Endothelial cell of umbilical vein (primary cell): ENCODE measurements at regions not wholly inside any gene's neighbourhood (a gene's known extent, or its start where the extent isn't known, plus 50 kb on each side); places are given as distances from the start of the nearest gene placed in this dataset.

Experiments used
- BruUV-seq: library from RNA; stranded (reverse); fragments of 400-500 nt; replicated peaks from 2 replicates; lab custom pipeline; 2021; lab: Mats Ljungman, UMichigan
- CTCF ChIA-PET: fragments of 300-600, 350-600 bp; sonication (Branson Sonifier 250); formaldehyde crosslinking; loops from one replicate; lab custom pipeline; 2021; ENCODE audit warnings: antibody characterized with exemption, inconsistent platforms; lab: Charles Lee
- POLR2A ChIA-PET: fragments of 300-600, 350-600 bp; sonication (Branson Sonifier 250); formaldehyde crosslinking; loops from one replicate; lab custom pipeline; 2021; ENCODE audit warnings: antibody characterized with exemption, inconsistent platforms; lab: Charles Lee
- DNase-seq: peaks from one replicate; pipeline ENCODE4 v3.0.0-alpha.2; 2011; ENCODE audit warnings: low read depth, low spot score
- FAIRE-seq: peaks from 2 replicates; lab custom pipeline; 2011; peaks lifted over from hg19 to GRCh38; lab: Jason Lieb, UNC
- H2AFZ ChIP-seq: 2 replicates; pipeline ENCODE4 v1.6.0; 2012; ENCODE audit warnings: low read depth, low read length, control low read depth, inconsistent platforms
- H3K27ac ChIP-seq: 2 replicates; pipeline ENCODE4 v1.5.1; 2011; ENCODE audit warnings: low read depth, mild to moderate bottlenecking, control low read depth, low read length, moderate library complexity; ENCODE audit not compliant: insufficient read depth
- H3K27me3 ChIP-seq, 2 experiments: 2 replicates each; pipeline versions ENCODE4 v1.6.0 to v1.6.1; 2011; ENCODE audit warnings: low read length in 2 of 2, mixed read lengths in 1 of 2; ENCODE audit not compliant: control insufficient read depth in 2 of 2, insufficient read depth in 2 of 2
- H3K36me3 ChIP-seq, 2 experiments: 2 replicates in 1 of 2; 3 replicates in 1 of 2; pipeline ENCODE4 v1.5.1; 2011; ENCODE audit warnings: low read length in 2 of 2, mild to moderate bottlenecking in 1 of 2, moderate library complexity in 1 of 2; ENCODE audit not compliant: control insufficient read depth in 2 of 2, insufficient read depth in 2 of 2; ENCODE audit errors: extremely low read depth in 1 of 2
- H3K4me1 ChIP-seq: 3 replicates; pipeline ENCODE4 v1.5.1; 2011; ENCODE audit warnings: mild to moderate bottlenecking, low read length; ENCODE audit not compliant: control insufficient read depth, insufficient read depth; ENCODE audit errors: extremely low read depth
- H3K4me2 ChIP-seq: 2 replicates; pipeline ENCODE4 v1.6.1; 2011; ENCODE audit warnings: low read length, control low read depth, mixed read lengths; ENCODE audit not compliant: insufficient read depth
- H3K4me3 ChIP-seq, 3 experiments: fragments of 200-600 bp in 1 of 3; sonication (generic), shearing (Covaris generic) in 1 of 3; replicated peaks in 1 of 3; 2 replicates each; pipeline ENCODE4 v1.5.1; 2011 to 2016; ENCODE audit warnings: control low read depth in 3 of 3, low read length in 3 of 3, mild to moderate bottlenecking in 2 of 3, inconsistent platforms in 1 of 3, low read depth in 1 of 3, moderate library complexity in 1 of 3; ENCODE audit not compliant: insufficient read depth in 1 of 3
- H3K79me2 ChIP-seq: 2 replicates; pipeline ENCODE4 v1.6.0; 2012; ENCODE audit warnings: low read length, inconsistent platforms; ENCODE audit not compliant: control insufficient read depth, insufficient read depth
- H3K9ac ChIP-seq: replicated peaks from 2 replicates; pipeline ENCODE3; 2011; ENCODE audit warnings: low read length, control low read depth; ENCODE audit not compliant: insufficient read depth; ENCODE audit errors: extremely low read depth
- H3K9me1 ChIP-seq: replicated peaks from 3 replicates; pipeline ENCODE4 v1.6.0; 2011; ENCODE audit warnings: mild to moderate bottlenecking, low read length; ENCODE audit not compliant: control insufficient read depth, insufficient read depth; ENCODE audit errors: extremely low read depth
- H3K9me3 ChIP-seq: replicated peaks from 2 replicates; pipeline ENCODE4 v1.5.1; 2012; ENCODE audit warnings: low read length, inconsistent platforms; ENCODE audit not compliant: control insufficient read depth, insufficient read depth
- H4K20me1 ChIP-seq: replicated peaks from 2 replicates; pipeline ENCODE3; 2011; ENCODE audit warnings: mild to moderate bottlenecking, low read length; ENCODE audit not compliant: control insufficient read depth, insufficient read depth; ENCODE audit errors: extremely low read depth
- CTCF ChIP-seq, 2 donors: IDR thresholded peaks; 1 replicate in 1 of 2; 2 replicates in 1 of 2; pipeline ENCODE4 v1.5.1; 2011; ENCODE audit warnings: low read length in 2 of 2, mild to moderate bottlenecking in 2 of 2, moderate library complexity in 2 of 2, control low read depth in 1 of 2, inconsistent platforms in 1 of 2, low read depth in 1 of 2; ENCODE audit not compliant: insufficient read depth in 1 of 2; ENCODE audit errors: extremely low read depth in 1 of 2
- EZH2 ChIP-seq: IDR thresholded peaks from 2 replicates; pipeline ENCODE4 v1.6.1; 2012; ENCODE audit warnings: borderline replicate concordance, low read depth, mild to moderate bottlenecking, moderate library complexity, low read length, inconsistent platforms; ENCODE audit not compliant: severe bottlenecking
- FOS ChIP-seq: IDR thresholded peaks from 2 replicates; pipeline ENCODE4 v1.6.1; 2011; ENCODE audit warnings: mild to moderate bottlenecking, low read length, moderate library complexity, borderline replicate concordance; ENCODE audit not compliant: insufficient read depth
- GATA2 ChIP-seq: IDR thresholded peaks from 2 replicates; pipeline ENCODE4 v1.7.0; 2011; ENCODE audit warnings: low read depth, mild to moderate bottlenecking, moderate library complexity, mixed read lengths, low read length; ENCODE audit not compliant: insufficient read length, insufficient read depth
- JUN ChIP-seq: IDR thresholded peaks from 2 replicates; pipeline ENCODE4 v1.6.1; 2011; ENCODE audit warnings: borderline replicate concordance, low read depth; ENCODE audit not compliant: insufficient read length, insufficient read depth
- MAX ChIP-seq: IDR thresholded peaks from 2 replicates; pipeline ENCODE4 v1.6.1; 2011; ENCODE audit not compliant: insufficient read depth, insufficient read length
- MYC ChIP-seq: IDR thresholded peaks from one replicate; pipeline ENCODE4 v1.6.1; 2011; ENCODE audit warnings: mild to moderate bottlenecking, low read depth, low read length
- POLR2A ChIP-seq: IDR thresholded peaks from 2 replicates; pipeline ENCODE4 v1.6.1; 2012; ENCODE audit warnings: low read depth, mild to moderate bottlenecking, control low read depth, low read length
- POLR2AphosphoS5 ChIP-seq: IDR thresholded peaks from 2 replicates; pipeline ENCODE4 v1.6.1; 2012; ENCODE audit warnings: low read depth, mild to moderate bottlenecking, control low read depth, low read length, moderate library complexity; ENCODE audit not compliant: insufficient read depth
- dilution Hi-C: fragments of 300-500 bp; cut with MboI; formaldehyde crosslinking; loops from one replicate; pipeline ENCODE4 v1.15.0; 2019; ENCODE audit warnings: low sequenced_read_pairs; ENCODE audit not compliant: extremely low pct_ligation_motif_present
- intact Hi-C: fragments of 100-400 bp; cut with micrococcal nuclease; formaldehyde crosslinking; loops from one replicate; pipeline ENCODE4 v1.10.0; 2022

- Histone ChIP-seq H4K20me1 (no peaks in the 10 kb centered on the region), H3K4me1 (peaks cover 8% of the 10 kb centered on the region), H3K9me1 (no peaks in the 10 kb centered on the region), H3K79me2 (no peaks in the 10 kb centered on the region), H3K36me3 (no peaks in the 10 kb centered on the region), H3K27me3 (no peaks in the 10 kb centered on the region), H3K9me3 (no peaks in the 10 kb centered on the region), H3K4me3 (no peak overlapping the region), H2AFZ (peak overlapping the region; percentile 70), H3K4me2 (no peak overlapping the region), H3K9ac (peak overlapping the region; percentile 5), H3K27ac (peak overlapping the region; percentile 5)
- intact Hi-C loops (loop anchor here (2.0 kb wide), 1 partner anchor 23 kb away; no protein-coding TSS in a partner anchor), dilution Hi-C loops (no loop called here)
- FAIRE-seq (no peak), DNase-seq (no peak)
- no peak for TF ChIP-seq POLR2A
- POLR2A ChIA-PET: no interaction called here
- CTCF ChIA-PET: interaction anchor here (1.2 to 1.5 kb wide), 3 partner anchors 15 to 71 kb away, joined by 4 read pairs; no protein-coding TSS in a partner anchor
- no TSS peak for BruUV-seq
Observed at GRCh38 chr10:21349912-21350286, 175.6 kb downstream of the SKIDA1 start.

GRCh38 chr10:21347785-21348170 is 177.7 kb downstream of the SKIDA1 start:
- Histone ChIP-seq H4K20me1 (no peaks in the 10 kb centered on the region), H3K9me1 (no peaks in the 10 kb centered on the region), H3K9me3 (no peaks in the 10 kb centered on the region), H3K79me2 (no peaks in the 10 kb centered on the region), H3K4me3 (no peak overlapping the region), H3K4me2 (no peak overlapping the region), H3K27ac (no peak overlapping the region), H3K36me3 (no peaks in the 10 kb centered on the region), H3K27me3 (no peaks in the 10 kb centered on the region), H2AFZ (no peak overlapping the region), H3K9ac (no peak overlapping the region), H3K4me1 (peaks cover 8% of the 10 kb centered on the region)
- TF ChIP-seq JUN (no peak), GATA2 (no peak), EZH2 (no peak), MAX (no peak), MYC (no peak), POLR2A (no peak), POLR2AphosphoS5 (no peak), CTCF (IDR thresholded peaks at IDR 0.05; ENCODE audit: extremely low read depth in 1 of 2, insufficient read depth in 1 of 2, low read depth in 1 of 2, low read length in 2 of 2) (no peak), FOS (no peak)
- POLR2A ChIA-PET: no interaction called here
- CTCF ChIA-PET: no interaction called here
- intact Hi-C loops (no loop called here), dilution Hi-C loops (no loop called here)
- DNase-seq (no peak), FAIRE-seq (no peak)
- no TSS peak for BruUV-seq
